Cardiac muscle cell (in vitro differentiated cells and primary cell): ENCODE measurements at regions not wholly inside any gene's neighbourhood (a gene's known extent, or its start where the extent isn't known, plus 50 kb on each side); places are given as distances from the start of the nearest gene placed in this dataset.
A peak's percentile ranks its signal among the peaks of the same experiment; 100 is the strongest.

Source experiments
- DNase-seq, 2 donors: peaks; one replicate each; pipeline versions ENCODE4 v3.0.0 to v3.0.0-alpha.2; 2010 to 2017; ENCODE audit warnings: low read depth in 1 of 2, low spot score in 1 of 2
- H3K27ac ChIP-seq: fragments of 200-600 bp; sonication (generic); 2 replicates; pipeline ENCODE4 v1.5.1; 2016
- H3K27me3 ChIP-seq: fragments of 200-600 bp; sonication (generic); 2 replicates; pipeline ENCODE4 v1.6.0; 2016; ENCODE audit warnings: control low read depth
- H3K36me3 ChIP-seq: fragments of 200-600 bp; sonication (generic); 2 replicates; pipeline ENCODE4 v1.5.1; 2016; ENCODE audit warnings: control low read depth
- H3K4me1 ChIP-seq: fragments of 200-600 bp; sonication (generic); 2 replicates; pipeline ENCODE4 v1.8.1; 2017; ENCODE audit warnings: low read depth, mild to moderate bottlenecking, mixed run types
- H3K4me3 ChIP-seq: fragments of 200-600 bp; sonication (generic); 2 replicates; pipeline ENCODE4 v1.5.1; 2016; ENCODE audit warnings: mild to moderate bottlenecking
- H3K9me3 ChIP-seq: fragments of 200-600 bp; sonication (generic); 2 replicates; pipeline ENCODE4 v1.5.1; 2017; ENCODE audit warnings: low read depth, mild to moderate bottlenecking, control low read depth
- TF ChIP-seq, protein P1 (sequence below): IDR thresholded peaks from 2 replicates; pipeline ENCODE4 v1.5.1; 2012; ENCODE audit warnings: low read depth, mild to moderate bottlenecking, low read length

DNA sequence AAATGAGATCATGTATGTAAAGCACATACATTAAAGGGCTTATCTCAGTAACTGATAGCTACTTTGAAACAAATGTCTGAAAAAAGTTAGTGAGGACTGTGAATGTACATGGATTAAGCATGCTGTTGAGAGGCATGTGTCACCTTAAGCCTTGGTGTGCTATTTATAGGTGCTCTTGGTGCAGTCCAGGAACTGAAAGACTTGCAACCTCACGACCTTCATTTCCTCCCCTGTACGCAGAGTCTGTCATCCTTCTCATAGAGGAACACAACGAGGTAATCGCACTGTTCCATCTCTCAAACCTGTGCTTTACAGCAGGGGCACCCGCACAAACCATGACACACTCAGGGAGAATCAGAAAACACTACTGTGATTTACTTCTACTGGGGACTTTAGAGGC, 65.6 kb downstream of the UFM1 start:
- no peaks in the 10 kb centered on the region for H3K36me3 ChIP-seq
- TF ChIP-seq, protein P1, sequence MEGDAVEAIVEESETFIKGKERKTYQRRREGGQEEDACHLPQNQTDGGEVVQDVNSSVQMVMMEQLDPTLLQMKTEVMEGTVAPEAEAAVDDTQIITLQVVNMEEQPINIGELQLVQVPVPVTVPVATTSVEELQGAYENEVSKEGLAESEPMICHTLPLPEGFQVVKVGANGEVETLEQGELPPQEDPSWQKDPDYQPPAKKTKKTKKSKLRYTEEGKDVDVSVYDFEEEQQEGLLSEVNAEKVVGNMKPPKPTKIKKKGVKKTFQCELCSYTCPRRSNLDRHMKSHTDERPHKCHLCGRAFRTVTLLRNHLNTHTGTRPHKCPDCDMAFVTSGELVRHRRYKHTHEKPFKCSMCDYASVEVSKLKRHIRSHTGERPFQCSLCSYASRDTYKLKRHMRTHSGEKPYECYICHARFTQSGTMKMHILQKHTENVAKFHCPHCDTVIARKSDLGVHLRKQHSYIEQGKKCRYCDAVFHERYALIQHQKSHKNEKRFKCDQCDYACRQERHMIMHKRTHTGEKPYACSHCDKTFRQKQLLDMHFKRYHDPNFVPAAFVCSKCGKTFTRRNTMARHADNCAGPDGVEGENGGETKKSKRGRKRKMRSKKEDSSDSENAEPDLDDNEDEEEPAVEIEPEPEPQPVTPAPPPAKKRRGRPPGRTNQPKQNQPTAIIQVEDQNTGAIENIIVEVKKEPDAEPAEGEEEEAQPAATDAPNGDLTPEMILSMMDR: no peak
- H3K27ac ChIP-seq: peak overlapping the region; percentile 78
- peak in 1 of 2 donors; percentile 76 for DNase-seq
- H3K27me3 ChIP-seq: no peaks in the 10 kb centered on the region
- no peak overlapping the region for H3K4me3 ChIP-seq
- H3K4me1 ChIP-seq: peaks cover 27% of the 10 kb centered on the region
- H3K9me3 ChIP-seq: no peaks in the 10 kb centered on the region

DNA sequence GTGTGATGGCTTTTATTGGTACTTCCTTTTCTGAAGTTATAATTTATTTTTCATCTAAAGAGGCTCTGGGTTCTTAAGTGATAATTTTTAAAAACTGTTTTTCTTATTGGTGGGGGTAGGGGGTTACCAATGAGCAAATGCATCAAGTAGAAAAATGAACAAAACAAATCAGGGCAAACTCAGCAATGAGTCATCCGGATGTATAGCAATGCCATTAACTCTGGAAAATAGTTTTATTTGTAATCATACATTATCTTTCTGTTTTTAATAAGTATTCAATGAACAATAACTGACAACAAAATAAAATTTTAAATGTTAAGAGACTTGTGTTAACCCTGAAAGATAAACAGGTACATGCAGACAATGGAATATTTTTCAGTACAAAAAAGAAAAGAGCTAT, 67.6 kb downstream of the UFM1 start:
- no peak for DNase-seq
- no peaks in the 10 kb centered on the region for H3K9me3 ChIP-seq
- TF ChIP-seq, protein P1: no peak

DNA sequence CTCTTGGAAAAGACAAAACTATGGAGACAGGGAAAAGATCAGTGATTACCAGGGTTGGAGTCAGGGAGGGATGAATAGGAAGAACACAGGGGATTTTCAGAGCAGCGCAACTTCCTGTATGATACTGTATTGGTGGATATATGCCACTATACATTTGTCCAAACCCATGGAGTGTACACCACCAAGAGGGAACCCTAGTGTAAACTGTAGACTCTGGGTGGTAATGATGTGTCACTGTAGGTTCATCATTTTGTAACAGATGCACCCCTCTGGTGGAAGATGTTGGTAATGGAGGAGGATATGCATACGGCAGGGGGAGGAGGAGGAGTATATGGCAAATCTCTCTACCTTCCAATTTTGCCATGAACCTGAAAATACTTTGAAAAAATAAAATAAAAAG, 68.1 kb downstream of the UFM1 start:
- DNase-seq: peak in 1 of 2 donors; percentile 24
- Histone ChIP-seq H3K4me3 (no peak overlapping the region), H3K27me3 (no peaks in the 10 kb centered on the region), H3K9me3 (no peaks in the 10 kb centered on the region), H3K27ac (no peak overlapping the region), H3K4me1 (peaks cover 27% of the 10 kb centered on the region), H3K36me3 (no peaks in the 10 kb centered on the region)
- TF ChIP-seq, protein P1: peak; percentile 34

More for the DNA sequence above, 67.6 kb downstream of the UFM1 start:
- Histone ChIP-seq H3K27ac (no peak overlapping the region), H3K27me3 (no peaks in the 10 kb centered on the region), H3K4me1 (peaks cover 27% of the 10 kb centered on the region), H3K36me3 (no peaks in the 10 kb centered on the region), H3K4me3 (no peak overlapping the region)

DNA sequence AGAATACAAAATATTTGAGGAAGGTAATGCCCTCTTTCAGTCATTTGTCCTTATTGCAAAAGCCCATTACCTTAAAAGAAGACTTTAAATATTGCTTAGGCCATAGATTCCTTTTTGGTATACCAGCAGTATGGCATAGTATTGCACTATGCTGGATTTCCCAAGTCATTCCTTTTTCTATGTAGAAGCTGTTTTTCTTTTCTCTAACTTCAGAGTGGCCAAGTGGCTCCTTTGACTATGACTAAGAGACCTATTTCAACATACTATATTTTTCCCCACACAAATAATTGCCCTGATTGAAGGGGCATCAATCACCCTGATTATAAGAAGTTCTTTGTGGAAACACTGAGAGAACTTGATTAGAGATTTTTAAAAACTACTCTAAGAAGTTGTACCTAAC, 68.6 kb downstream of the UFM1 start:
- DNase-seq: no peak
- Histone ChIP-seq H3K36me3 (no peaks in the 10 kb centered on the region), H3K9me3 (no peaks in the 10 kb centered on the region), H3K4me3 (no peak overlapping the region), H3K27me3 (no peaks in the 10 kb centered on the region), H3K27ac (no peak overlapping the region), H3K4me1 (peaks cover 27% of the 10 kb centered on the region)
- TF ChIP-seq, protein P1: no peak

DNA sequence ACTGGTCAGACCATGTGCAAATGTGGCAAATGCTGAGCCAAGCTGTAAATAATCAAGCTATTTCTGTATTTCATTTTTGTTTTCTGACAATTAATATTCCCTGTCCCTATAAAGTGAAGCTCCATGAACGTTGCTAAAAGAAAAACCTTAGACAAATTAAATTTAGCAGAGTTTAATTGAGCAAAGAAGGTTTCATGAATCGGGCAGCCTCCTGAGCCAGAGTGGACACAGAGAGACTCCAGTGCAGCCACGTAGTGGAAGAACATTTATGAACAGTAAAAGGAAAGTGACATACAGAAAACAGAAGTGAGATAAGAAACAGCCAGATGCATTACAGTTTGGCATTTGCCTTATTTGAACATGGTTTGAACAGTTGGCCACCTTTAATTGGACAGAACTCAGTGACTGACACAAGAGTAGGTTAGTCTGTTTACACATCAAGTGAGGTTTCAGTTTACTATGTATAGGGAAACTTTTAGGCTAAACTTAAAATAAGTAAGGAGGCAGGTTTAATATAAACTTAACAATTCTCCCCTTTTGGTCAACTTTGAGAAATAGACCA, 69.7 kb downstream of the UFM1 start:
- H3K4me1 ChIP-seq: peaks cover 17% of the 10 kb centered on the region
- no peaks in the 10 kb centered on the region for H3K36me3 ChIP-seq
- no peak for DNase-seq
- TF ChIP-seq, protein P1: no peak
- H3K27ac ChIP-seq: no peak overlapping the region
- H3K4me3 ChIP-seq: no peak overlapping the region
- H3K27me3 ChIP-seq: no peaks in the 10 kb centered on the region
- no peaks in the 10 kb centered on the region for H3K9me3 ChIP-seq
